HEK293 (cell line): ENCODE measurements at regions not wholly inside any gene's neighbourhood (a gene's known extent, or its start where the extent isn't known, plus 50 kb on each side); places are given as distances from the start of the nearest gene placed in this dataset.

Experiments
- CTCF ChIA-PET: fragments of 350-600 bp; formaldehyde crosslinking; extraction: SDS; loops from one replicate; lab custom pipeline; 2021; ENCODE audit warnings: antibody characterized with exemption; lab: Yijun Ruan, JAX
- POLR2A ChIA-PET: fragments of 300-600 bp; formaldehyde crosslinking; extraction: SDS; loops from one replicate; lab custom pipeline; 2020; ENCODE audit warnings: antibody characterized with exemption, inconsistent platforms; lab: Yijun Ruan, JAX
- H3K27ac ChIP-seq: fragments of 200-500 bp; sonication (Bioruptor generic); 2 replicates; pipeline ENCODE4 v1.5.1; 2014; ENCODE audit warnings: low read depth, low read length, control low read depth, inconsistent platforms; ENCODE audit errors: extremely low read depth
- H3K36me3 ChIP-seq, 2 experiments: fragments of 200-500 bp in 1 of 2; sonication (Bioruptor generic) in 1 of 2; 1 replicate in 1 of 2; 2 replicates in 1 of 2; pipeline ENCODE4 v1.5.1; 2014 to 2017; ENCODE audit warnings: inconsistent platforms in 2 of 2, low read length in 2 of 2; ENCODE audit not compliant: control insufficient read depth in 2 of 2, insufficient read depth in 1 of 2
- H3K4me1 ChIP-seq: fragments of 200-500 bp; sonication (Bioruptor generic); 2 replicates; pipeline ENCODE4 v1.5.1; 2014; ENCODE audit warnings: mild to moderate bottlenecking, low read length, inconsistent platforms; ENCODE audit not compliant: control insufficient read depth, insufficient read depth
- H3K4me3 ChIP-seq: 2 replicates; pipeline ENCODE4 v1.5.1; 2011; ENCODE audit warnings: low read depth, mild to moderate bottlenecking, control low read depth, low read length, moderate library complexity
- H3K9me3 ChIP-seq: fragments of 200-500 bp; sonication (Bioruptor generic); 2 replicates; pipeline ENCODE4 v1.5.1; 2014; ENCODE audit warnings: low read depth, low read length, inconsistent platforms; ENCODE audit not compliant: control insufficient read depth, insufficient read depth
- MYNN ChIP-seq: fragments of 450-650 bp; formaldehyde crosslinking; IDR thresholded peaks from 2 replicates; pipeline ENCODE4 v1.5.1; 2016; ENCODE audit warnings: missing biosample characterization, missing genetic modification characterization, borderline replicate concordance
- REPIN1 ChIP-seq: fragments of 450-650 bp; formaldehyde crosslinking; IDR thresholded peaks from 2 replicates; pipeline ENCODE4 v1.5.1; 2017; ENCODE audit warnings: missing biosample characterization, missing genetic modification characterization, low read depth
- SCRT1 ChIP-seq: fragments of 450-650 bp; formaldehyde crosslinking; IDR thresholded peaks from 2 replicates; pipeline ENCODE4 v1.5.1; 2016; ENCODE audit warnings: missing biosample characterization, missing genetic modification characterization, borderline replicate concordance
- SP2 ChIP-seq: fragments of 450-650 bp; formaldehyde crosslinking; IDR thresholded peaks from 2 replicates; pipeline ENCODE4 v1.5.1; 2016; ENCODE audit warnings: missing biosample characterization, missing genetic modification characterization
- ZBTB17 ChIP-seq: fragments of 450-650 bp; formaldehyde crosslinking; IDR thresholded peaks from 2 replicates; pipeline ENCODE4 v1.5.1; 2016; ENCODE audit warnings: missing biosample characterization, missing genetic modification characterization
- ZBTB20 ChIP-seq: fragments of 450-650 bp; formaldehyde crosslinking; IDR thresholded peaks from 2 replicates; pipeline ENCODE4 v1.5.1; 2016; ENCODE audit warnings: missing biosample characterization, missing genetic modification characterization
- ZBTB21 ChIP-seq: fragments of 450-650 bp; formaldehyde crosslinking; IDR thresholded peaks from 2 replicates; pipeline ENCODE4 v1.5.1; 2017; ENCODE audit warnings: missing biosample characterization, missing genetic modification characterization
- ZFHX2 ChIP-seq: fragments of 450-650 bp; formaldehyde crosslinking; conservative IDR thresholded peaks from 2 replicates; pipeline ENCODE4 v1.5.1; 2016; ENCODE audit warnings: missing biosample characterization, missing genetic modification characterization
- ZFP37 ChIP-seq: fragments of 450-650 bp; formaldehyde crosslinking; IDR thresholded peaks from 2 replicates; pipeline ENCODE4 v1.5.1; 2016; ENCODE audit warnings: missing biosample characterization, missing genetic modification characterization
- ZNF133 ChIP-seq: fragments of 450-650 bp; formaldehyde crosslinking; IDR thresholded peaks from 2 replicates; pipeline ENCODE4 v1.5.1; 2016; ENCODE audit warnings: missing biosample characterization, missing genetic modification characterization
- ZNF155 ChIP-seq: fragments of 450-650 bp; formaldehyde crosslinking; IDR thresholded peaks from 2 replicates; pipeline ENCODE4 v1.5.1; 2016; ENCODE audit warnings: missing biosample characterization, missing genetic modification characterization
- ZNF157 ChIP-seq: fragments of 450-650 bp; formaldehyde crosslinking; IDR thresholded peaks from 2 replicates; pipeline ENCODE4 v1.5.1; 2016; ENCODE audit warnings: missing biosample characterization, missing genetic modification characterization
- ZNF2 ChIP-seq: fragments of 450-650 bp; formaldehyde crosslinking; IDR thresholded peaks from 2 replicates; pipeline ENCODE4 v1.5.1; 2016; ENCODE audit warnings: missing biosample characterization, missing genetic modification characterization
- ZNF280D ChIP-seq: fragments of 450-650 bp; formaldehyde crosslinking; IDR thresholded peaks from 2 replicates; pipeline ENCODE4 v1.5.1; 2016; ENCODE audit warnings: missing biosample characterization, missing genetic modification characterization
- ZNF311 ChIP-seq: fragments of 450-650 bp; formaldehyde crosslinking; IDR thresholded peaks from 2 replicates; pipeline ENCODE4 v1.5.1; 2017; ENCODE audit warnings: missing biosample characterization, missing genetic modification characterization, borderline replicate concordance
- ZNF561 ChIP-seq: fragments of 450-650 bp; IDR thresholded peaks from 2 replicates; pipeline ENCODE4 v1.5.1; 2018; ENCODE audit warnings: missing biosample characterization, missing genetic modification characterization, borderline replicate concordance
- ZNF777 ChIP-seq: fragments of 450-650 bp; formaldehyde crosslinking; IDR thresholded peaks from 2 replicates; pipeline ENCODE4 v1.5.1; 2017; ENCODE audit warnings: missing biosample characterization, missing genetic modification characterization, borderline replicate concordance
- ZSCAN16 ChIP-seq: fragments of 450-650 bp; formaldehyde crosslinking; IDR thresholded peaks from 2 replicates; pipeline ENCODE4 v1.5.1; 2016; ENCODE audit warnings: missing biosample characterization, missing genetic modification characterization
- ZSCAN18 ChIP-seq: fragments of 450-650 bp; formaldehyde crosslinking; IDR thresholded peaks from 2 replicates; pipeline ENCODE4 v1.5.1; 2016; ENCODE audit warnings: missing biosample characterization, missing genetic modification characterization
- TF ChIP-seq, protein P1 (sequence below): fragments of 450-650 bp; formaldehyde crosslinking; IDR thresholded peaks from 2 replicates; pipeline ENCODE4 v1.5.1; 2016; ENCODE audit warnings: missing biosample characterization, missing genetic modification characterization
- TF ChIP-seq, protein P2 (sequence below): fragments of 450-650 bp; IDR thresholded peaks from 2 replicates; pipeline ENCODE4 v1.5.1; 2018; ENCODE audit warnings: missing biosample characterization, mild to moderate bottlenecking, missing genetic modification characterization

DNA sequence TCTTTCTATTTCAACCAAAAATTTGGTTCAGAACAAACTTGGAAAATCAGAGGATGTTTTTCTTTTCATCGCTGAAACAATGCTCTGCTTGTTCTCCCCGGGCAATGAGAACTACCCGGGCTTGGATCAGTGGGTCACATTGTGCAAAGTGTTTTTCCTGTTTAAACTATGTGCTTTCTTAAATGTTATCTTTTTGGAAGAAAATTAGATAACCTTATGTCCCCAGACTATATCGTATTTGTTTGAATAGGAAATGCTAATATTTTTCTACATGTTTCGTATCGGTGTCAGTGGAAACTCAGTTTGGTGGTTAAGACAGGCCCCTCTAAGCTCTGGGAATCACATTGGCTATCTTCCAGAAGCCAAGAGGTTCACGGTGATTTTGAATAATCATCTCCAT is 319.5 kb upstream of the NFE2L3 start:
- TF ChIP-seq ZNF311 (no peak), ZFP37 (tag by site-specific recombination) (no peak), ZNF280D (tag by site-specific recombination) (no peak), REPIN1 (tag by site-specific recombination) (no peak), ZNF777 (tag by site-specific recombination) (no peak), ZNF561 (tag by site-specific recombination) (no peak), ZNF155 (tag by site-specific recombination) (no peak), SCRT1 (no peak), ZSCAN16 (no peak), ZNF157 (tag by site-specific recombination) (no peak), ZNF2 (tag by site-specific recombination) (no peak), ZNF133 (tag by site-specific recombination) (no peak), ZFHX2 (tag by site-specific recombination) (no peak), ZBTB21 (no peak), MYNN (tag by site-specific recombination) (no peak)
- TF ChIP-seq, protein P1, sequence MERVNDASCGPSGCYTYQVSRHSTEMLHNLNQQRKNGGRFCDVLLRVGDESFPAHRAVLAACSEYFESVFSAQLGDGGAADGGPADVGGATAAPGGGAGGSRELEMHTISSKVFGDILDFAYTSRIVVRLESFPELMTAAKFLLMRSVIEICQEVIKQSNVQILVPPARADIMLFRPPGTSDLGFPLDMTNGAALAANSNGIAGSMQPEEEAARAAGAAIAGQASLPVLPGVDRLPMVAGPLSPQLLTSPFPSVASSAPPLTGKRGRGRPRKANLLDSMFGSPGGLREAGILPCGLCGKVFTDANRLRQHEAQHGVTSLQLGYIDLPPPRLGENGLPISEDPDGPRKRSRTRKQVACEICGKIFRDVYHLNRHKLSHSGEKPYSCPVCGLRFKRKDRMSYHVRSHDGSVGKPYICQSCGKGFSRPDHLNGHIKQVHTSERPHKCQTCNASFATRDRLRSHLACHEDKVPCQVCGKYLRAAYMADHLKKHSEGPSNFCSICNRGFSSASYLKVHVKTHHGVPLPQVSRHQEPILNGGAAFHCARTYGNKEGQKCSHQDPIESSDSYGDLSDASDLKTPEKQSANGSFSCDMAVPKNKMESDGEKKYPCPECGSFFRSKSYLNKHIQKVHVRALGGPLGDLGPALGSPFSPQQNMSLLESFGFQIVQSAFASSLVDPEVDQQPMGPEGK: no peak
- H3K9me3 ChIP-seq: no peaks in the 10 kb centered on the region
- peaks cover 19% of the 10 kb centered on the region for H3K4me1 ChIP-seq
- POLR2A ChIA-PET: no interaction called here
- no peak overlapping the region for H3K4me3 ChIP-seq
- H3K27ac ChIP-seq: peak overlapping the region; percentile 67
- no peaks in the 10 kb centered on the region for H3K36me3 ChIP-seq
- CTCF ChIA-PET: interaction anchor here (0.6 to 0.7 kb wide), 2 partner anchors 17 to 147 kb away, joined by 3 read pairs; no protein-coding TSS in a partner anchor

DNA sequence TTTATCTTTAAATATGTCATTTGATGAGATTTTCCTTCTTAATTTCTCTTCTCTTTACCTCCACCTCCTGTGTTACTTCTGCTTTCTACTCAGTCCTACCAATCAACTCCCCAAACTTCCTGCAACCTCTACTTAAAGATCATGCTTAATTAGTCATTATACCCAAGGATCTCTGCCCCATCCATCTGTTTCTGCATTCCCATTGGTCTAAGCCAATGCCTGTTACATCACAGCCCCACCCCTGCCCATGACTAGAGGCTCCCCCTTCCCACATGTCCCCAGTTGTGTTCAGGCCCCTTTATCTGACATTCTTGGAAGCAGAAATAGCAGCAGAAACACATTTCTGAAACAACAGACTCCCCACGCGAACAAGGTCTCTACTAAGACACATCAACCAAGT is 319.1 kb upstream of the NFE2L3 start:
- ChIA-PET POLR2A (no interaction called here), CTCF (interaction anchor here (0.9 kb wide), 1 partner anchor 11 kb away, joined by 3 read pairs; no protein-coding TSS in a partner anchor)
- no peak for TF ChIP-seq ZBTB20 (tag by site-specific recombination)
- peak; percentile 38; the same call in 1 of the 2 replicates for TF ChIP-seq SP2 (tag by site-specific recombination)
- TF ChIP-seq, protein P2, sequence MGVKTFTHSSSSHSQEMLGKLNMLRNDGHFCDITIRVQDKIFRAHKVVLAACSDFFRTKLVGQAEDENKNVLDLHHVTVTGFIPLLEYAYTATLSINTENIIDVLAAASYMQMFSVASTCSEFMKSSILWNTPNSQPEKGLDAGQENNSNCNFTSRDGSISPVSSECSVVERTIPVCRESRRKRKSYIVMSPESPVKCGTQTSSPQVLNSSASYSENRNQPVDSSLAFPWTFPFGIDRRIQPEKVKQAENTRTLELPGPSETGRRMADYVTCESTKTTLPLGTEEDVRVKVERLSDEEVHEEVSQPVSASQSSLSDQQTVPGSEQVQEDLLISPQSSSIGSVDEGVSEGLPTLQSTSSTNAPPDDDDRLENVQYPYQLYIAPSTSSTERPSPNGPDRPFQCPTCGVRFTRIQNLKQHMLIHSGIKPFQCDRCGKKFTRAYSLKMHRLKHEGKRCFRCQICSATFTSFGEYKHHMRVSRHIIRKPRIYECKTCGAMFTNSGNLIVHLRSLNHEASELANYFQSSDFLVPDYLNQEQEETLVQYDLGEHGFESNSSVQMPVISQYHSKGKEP: no peak
- TF ChIP-seq ZBTB17 (tag by site-specific recombination): peak; percentile 57; the same call in 1 of the 2 replicates
- no peak for TF ChIP-seq ZSCAN18 (tag by site-specific recombination)
- Histone ChIP-seq H3K4me1 (peaks cover 19% of the 10 kb centered on the region), H3K4me3 (no peak overlapping the region), H3K27ac (no peak overlapping the region), H3K9me3 (no peaks in the 10 kb centered on the region), H3K36me3 (no peaks in the 10 kb centered on the region)
